ENCODE measurements at regions not wholly inside any gene's neighbourhood (a gene's known extent, or its start where the extent isn't known, plus 50 kb on each side); places are given as distances from the start of the nearest gene placed in this dataset.

DNA sequence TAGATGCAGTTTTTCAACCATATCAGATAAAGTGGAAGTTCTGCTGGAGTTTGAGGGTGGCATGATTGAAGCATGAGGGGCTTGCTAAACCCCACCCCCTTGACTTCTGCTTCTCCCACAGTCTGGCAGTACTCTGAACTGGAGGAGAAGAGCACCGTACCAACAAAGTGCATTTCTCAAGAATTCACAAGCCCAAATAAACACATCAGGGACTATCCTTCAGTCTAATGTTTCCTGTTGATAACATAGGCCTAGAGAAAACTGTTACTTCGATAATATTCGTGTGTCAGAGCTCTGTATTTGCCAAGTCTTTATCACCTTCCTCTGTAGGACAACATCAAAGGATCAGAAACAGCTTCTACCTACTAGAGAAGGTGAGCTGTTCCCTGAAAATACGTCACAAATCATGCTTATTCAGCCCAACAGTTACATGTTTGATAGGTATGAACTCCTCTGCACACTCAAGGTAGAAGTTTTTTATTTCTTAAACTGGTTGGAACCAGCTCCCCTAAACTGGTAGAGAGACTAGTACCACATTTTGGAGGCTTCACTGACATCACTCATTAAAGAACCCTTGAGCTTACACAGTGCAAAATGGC lies 117.8 kb upstream of the PRNP start:
- H3K27ac ChIP-seq (replicated peaks): no peak overlapping the region
- TF ChIP-seq, protein P1, sequence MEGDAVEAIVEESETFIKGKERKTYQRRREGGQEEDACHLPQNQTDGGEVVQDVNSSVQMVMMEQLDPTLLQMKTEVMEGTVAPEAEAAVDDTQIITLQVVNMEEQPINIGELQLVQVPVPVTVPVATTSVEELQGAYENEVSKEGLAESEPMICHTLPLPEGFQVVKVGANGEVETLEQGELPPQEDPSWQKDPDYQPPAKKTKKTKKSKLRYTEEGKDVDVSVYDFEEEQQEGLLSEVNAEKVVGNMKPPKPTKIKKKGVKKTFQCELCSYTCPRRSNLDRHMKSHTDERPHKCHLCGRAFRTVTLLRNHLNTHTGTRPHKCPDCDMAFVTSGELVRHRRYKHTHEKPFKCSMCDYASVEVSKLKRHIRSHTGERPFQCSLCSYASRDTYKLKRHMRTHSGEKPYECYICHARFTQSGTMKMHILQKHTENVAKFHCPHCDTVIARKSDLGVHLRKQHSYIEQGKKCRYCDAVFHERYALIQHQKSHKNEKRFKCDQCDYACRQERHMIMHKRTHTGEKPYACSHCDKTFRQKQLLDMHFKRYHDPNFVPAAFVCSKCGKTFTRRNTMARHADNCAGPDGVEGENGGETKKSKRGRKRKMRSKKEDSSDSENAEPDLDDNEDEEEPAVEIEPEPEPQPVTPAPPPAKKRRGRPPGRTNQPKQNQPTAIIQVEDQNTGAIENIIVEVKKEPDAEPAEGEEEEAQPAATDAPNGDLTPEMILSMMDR (IDR thresholded peaks at IDR 0.05; ENCODE audit: borderline replicate concordance): no peak
- no peaks in the 10 kb centered on the region for H3K36me3 ChIP-seq
- H3K9me3 ChIP-seq (replicated peaks): peaks cover 6% of the 10 kb centered on the region
- H3K4me1 ChIP-seq: no peaks in the 10 kb centered on the region
- no peak for DNase-seq
- intact Hi-C loops (cut with micrococcal nuclease): no loop called here
- H3K4me3 ChIP-seq: no peak overlapping the region
- peaks cover 34% of the 10 kb centered on the region for H3K27me3 ChIP-seq (ENCODE audit: low read depth)

DNA sequence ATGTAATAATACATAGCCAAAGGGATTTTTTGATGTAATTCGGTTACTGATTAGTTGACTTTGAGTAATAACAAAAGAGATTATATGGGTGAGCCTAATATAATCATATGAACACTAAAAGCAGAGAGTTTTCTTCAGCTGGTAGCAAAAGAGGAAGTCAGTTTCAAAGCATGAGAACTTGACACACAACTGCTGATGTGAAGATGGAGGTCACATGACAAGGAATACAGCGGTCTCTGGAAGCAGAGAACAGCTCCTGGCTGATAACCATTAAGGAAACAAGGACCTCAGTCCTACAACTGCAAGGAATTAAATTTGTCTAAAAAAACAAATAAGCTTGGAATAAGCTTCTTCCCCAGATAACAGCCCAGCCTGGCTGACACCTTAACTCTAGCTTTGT lies 119.1 kb upstream of the PRNP start:
- no peak overlapping the region for H3K4me3 ChIP-seq
- intact Hi-C loops (cut with micrococcal nuclease): no loop called here
- H3K36me3 ChIP-seq: no peaks in the 10 kb centered on the region
- TF ChIP-seq, protein P1 (IDR thresholded peaks at IDR 0.05; ENCODE audit: borderline replicate concordance): no peak
- H3K27ac ChIP-seq (replicated peaks): no peak overlapping the region
- peaks cover 6% of the 10 kb centered on the region for H3K9me3 ChIP-seq (replicated peaks)
- H3K27me3 ChIP-seq (ENCODE audit: low read depth): peaks cover 32% of the 10 kb centered on the region
- no peak for DNase-seq
- no peaks in the 10 kb centered on the region for H3K4me1 ChIP-seq

DNA sequence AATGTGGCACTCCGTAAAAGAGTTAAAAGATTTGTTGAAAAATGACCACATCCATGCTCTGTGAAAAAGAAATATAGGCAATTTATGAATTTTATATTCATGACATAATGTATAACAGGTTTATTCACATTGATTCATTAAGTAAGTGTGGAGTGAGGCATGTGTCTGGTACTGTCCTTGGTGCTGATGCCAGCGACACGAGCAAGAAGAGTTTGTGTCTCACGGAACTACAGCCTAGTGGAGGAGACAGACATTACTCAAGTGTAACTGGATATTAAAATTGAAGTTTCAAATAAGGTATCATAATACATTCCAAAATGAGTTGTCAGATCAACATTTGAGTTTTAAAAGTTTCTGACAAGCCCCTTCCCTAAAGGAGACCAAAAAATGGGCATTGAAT lies 122.7 kb upstream of the PRNP start:
- Histone ChIP-seq H3K27me3 (ENCODE audit: low read depth) (peaks cover 22% of the 10 kb centered on the region), H3K9me3 (replicated peaks) (peaks cover 13% of the 10 kb centered on the region), H3K4me3 (no peak overlapping the region), H3K4me1 (no peaks in the 10 kb centered on the region), H3K36me3 (no peaks in the 10 kb centered on the region), H3K27ac (replicated peaks) (no peak overlapping the region)
- TF ChIP-seq, protein P1 (IDR thresholded peaks at IDR 0.05; ENCODE audit: borderline replicate concordance): no peak
- intact Hi-C loops (cut with micrococcal nuclease): no loop called here
- no peak for DNase-seq

DNA sequence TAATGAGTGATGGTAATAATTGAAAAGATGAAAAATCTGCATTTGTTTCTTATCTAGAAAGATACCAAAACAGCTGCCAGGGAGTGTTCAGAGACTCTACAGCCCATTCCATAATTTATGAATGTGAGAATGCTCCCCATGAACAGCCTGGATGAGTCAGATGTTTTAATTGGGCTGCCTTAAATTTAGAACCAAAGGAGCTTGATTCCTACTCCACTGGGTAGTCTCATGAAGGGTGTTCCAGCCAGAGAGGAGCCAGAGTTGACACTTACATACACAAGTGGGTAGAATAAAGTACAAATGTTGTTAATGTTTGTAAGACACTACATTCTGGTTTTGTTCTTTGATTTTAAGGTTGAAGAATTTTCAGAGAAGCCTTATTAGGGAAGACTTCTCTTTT lies 123.2 kb upstream of the PRNP start:
- intact Hi-C loops (cut with micrococcal nuclease): no loop called here
- DNase-seq: no peak
- Histone ChIP-seq H3K9me3 (replicated peaks) (peaks cover 13% of the 10 kb centered on the region), H3K36me3 (no peaks in the 10 kb centered on the region), H3K4me1 (no peaks in the 10 kb centered on the region), H3K27me3 (ENCODE audit: low read depth) (peaks cover 22% of the 10 kb centered on the region), H3K27ac (replicated peaks) (no peak overlapping the region), H3K4me3 (no peak overlapping the region)
- TF ChIP-seq, protein P1 (IDR thresholded peaks at IDR 0.05; ENCODE audit: borderline replicate concordance): no peak

DNA sequence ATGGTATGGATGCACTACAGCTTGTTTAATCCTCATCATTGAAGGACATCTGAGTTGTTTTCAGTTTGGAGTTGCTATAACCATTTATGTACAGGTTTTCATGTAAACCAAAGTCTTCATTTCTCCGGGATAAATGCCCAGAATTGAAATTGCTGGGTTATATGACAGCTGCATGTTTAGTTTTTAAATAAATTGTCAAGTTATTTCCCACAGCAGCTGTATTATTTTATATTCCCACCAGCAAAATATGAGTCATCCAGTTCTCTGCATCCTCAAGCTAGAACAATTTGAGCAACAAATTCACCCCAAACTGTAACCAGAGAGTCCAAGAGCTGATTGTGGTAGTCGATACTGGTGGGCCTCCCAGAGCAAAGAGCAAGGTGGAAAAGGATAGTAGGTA lies 125.6 kb upstream of the PRNP start:
- intact Hi-C loops (cut with micrococcal nuclease): no loop called here
- H3K4me3 ChIP-seq: no peak overlapping the region
- peaks cover 13% of the 10 kb centered on the region for H3K9me3 ChIP-seq (replicated peaks)
- DNase-seq: no peak
- H3K27ac ChIP-seq (replicated peaks): no peak overlapping the region
- no peaks in the 10 kb centered on the region for H3K36me3 ChIP-seq
- TF ChIP-seq, protein P1 (IDR thresholded peaks at IDR 0.05; ENCODE audit: borderline replicate concordance): no peak
- H3K27me3 ChIP-seq (ENCODE audit: low read depth): peaks cover 22% of the 10 kb centered on the region
- H3K4me1 ChIP-seq: no peaks in the 10 kb centered on the region
